ENCODE measurements at regions not wholly inside any gene's neighbourhood (a gene's known extent, or its start where the extent isn't known, plus 50 kb on each side); places are given as distances from the start of the nearest gene placed in this dataset.

GRCh38 chr1:57927003-57927402 is 503.1 kb upstream of the DAB1 start:
- ATAC-seq (replicated peaks), result no peak
- H3K9me3 Mint-ChIP-seq, result no peaks in the 10 kb centered on the region
- peaks cover 4% of the 10 kb centered on the region for H3K27me3 Mint-ChIP-seq
- H3K4me3 Mint-ChIP-seq, result no peak overlapping the region
- H3K4me1 Mint-ChIP-seq, result no peaks in the 10 kb centered on the region
- H3K36me3 Mint-ChIP-seq (ENCODE audit: low read depth), result no peaks in the 10 kb centered on the region
- no peak overlapping the region for H3K27ac Mint-ChIP-seq

DNA sequence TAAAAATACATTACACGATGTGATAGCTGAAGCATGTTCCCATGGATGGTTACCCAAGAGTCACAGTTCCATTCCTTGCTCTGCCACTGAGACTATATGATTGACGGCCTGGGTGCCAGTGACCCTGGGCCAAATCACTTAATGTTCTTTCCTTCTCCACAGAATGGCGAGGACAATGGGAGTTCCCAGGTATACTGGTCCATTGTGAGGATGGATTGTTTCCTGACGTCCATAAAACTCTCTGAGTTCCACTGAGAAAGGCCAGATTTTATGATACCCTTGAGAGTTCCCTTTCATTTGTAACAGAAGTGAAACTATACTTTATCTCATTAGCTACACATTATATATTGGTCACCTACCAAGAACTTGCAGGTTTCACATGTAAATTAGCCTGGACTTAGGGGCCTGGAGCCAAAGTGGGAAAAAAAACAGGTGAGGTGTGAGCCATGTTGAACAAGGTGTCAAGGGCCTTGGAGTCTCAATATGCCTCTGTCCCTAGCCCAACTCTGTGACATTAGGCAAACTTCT is 502.2 kb upstream of the DAB1 start:
- H3K36me3 Mint-ChIP-seq (ENCODE audit: low read depth), result no peaks in the 10 kb centered on the region
- no peak overlapping the region for H3K27ac Mint-ChIP-seq
- peaks cover 9% of the 10 kb centered on the region for H3K27me3 Mint-ChIP-seq
- H3K9me3 Mint-ChIP-seq, result no peaks in the 10 kb centered on the region
- H3K4me1 Mint-ChIP-seq, result no peaks in the 10 kb centered on the region
- no peak overlapping the region for H3K4me3 Mint-ChIP-seq
- ATAC-seq (replicated peaks), result no peak

DNA sequence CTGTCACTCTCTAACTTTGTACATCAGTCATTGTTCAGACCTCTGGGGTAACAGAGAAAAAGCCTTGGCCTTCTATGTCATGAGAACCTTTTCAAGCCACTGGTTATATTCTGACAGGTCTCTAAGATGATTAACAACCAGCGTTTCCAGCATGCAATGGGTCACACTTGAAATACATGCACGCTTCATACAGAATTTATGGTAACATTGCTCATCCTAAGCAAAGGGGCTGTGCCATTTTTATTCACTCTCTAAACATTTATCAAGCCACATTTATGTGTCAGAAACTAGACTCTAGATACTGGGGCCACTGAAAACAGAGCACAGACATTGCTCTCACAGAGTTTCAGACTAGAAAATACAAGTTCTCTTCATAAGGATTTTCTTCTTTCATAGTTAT is 501.4 kb upstream of the DAB1 start:
- Mint-ChIP-seq H3K9me3 (no peaks in the 10 kb centered on the region), H3K27ac (no peak overlapping the region), H3K4me3 (no peak overlapping the region), H3K27me3 (peaks cover 9% of the 10 kb centered on the region), H3K36me3 (ENCODE audit: low read depth) (no peaks in the 10 kb centered on the region), H3K4me1 (no peaks in the 10 kb centered on the region)
- no peak for ATAC-seq (replicated peaks)

DNA sequence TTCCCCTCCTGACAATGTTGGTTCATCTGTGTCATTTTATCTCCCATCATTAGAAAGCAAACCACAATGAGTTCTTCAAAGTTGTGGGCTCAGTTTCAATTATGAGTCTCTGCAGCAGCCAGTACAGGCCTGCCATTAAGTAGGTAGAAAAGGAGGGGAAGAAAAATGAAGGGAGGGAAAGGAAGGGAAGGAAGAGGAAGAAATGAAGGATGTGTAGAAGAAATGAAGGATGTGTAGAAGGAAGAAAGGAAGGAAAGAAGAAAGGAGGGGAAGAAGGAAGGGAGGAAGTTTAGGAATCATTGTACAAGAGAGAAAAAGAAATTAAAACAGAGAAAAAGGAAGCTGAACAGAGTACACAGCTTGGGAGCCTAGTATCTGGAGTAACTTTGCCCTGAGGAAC is 498.3 kb upstream of the DAB1 start:
- Mint-ChIP-seq H3K27ac (no peak overlapping the region), H3K27me3 (peaks cover 8% of the 10 kb centered on the region), H3K4me3 (no peak overlapping the region), H3K4me1 (no peaks in the 10 kb centered on the region), H3K9me3 (no peaks in the 10 kb centered on the region), H3K36me3 (ENCODE audit: low read depth) (no peaks in the 10 kb centered on the region)
- no peak for ATAC-seq (replicated peaks)

GRCh38 chr1:57916041-57916440 is 492.2 kb upstream of the DAB1 start:
- no peak for ATAC-seq (replicated peaks)
- Mint-ChIP-seq H3K9me3 (no peaks in the 10 kb centered on the region), H3K4me1 (no peaks in the 10 kb centered on the region), H3K27ac (no peak overlapping the region), H3K27me3 (peaks cover 9% of the 10 kb centered on the region), H3K4me3 (no peak overlapping the region), H3K36me3 (ENCODE audit: low read depth) (no peaks in the 10 kb centered on the region)

- Mint-ChIP-seq H3K27ac (no peak overlapping the region), H3K27me3 (peaks cover 7% of the 10 kb centered on the region), H3K36me3 (ENCODE audit: low read depth) (no peaks in the 10 kb centered on the region), H3K9me3 (no peaks in the 10 kb centered on the region), H3K4me1 (no peaks in the 10 kb centered on the region), H3K4me3 (no peak overlapping the region)
- ATAC-seq (replicated peaks), result no peak
Observed at GRCh38 chr1:57911427-57911826, 487.6 kb upstream of the DAB1 start.

DNA sequence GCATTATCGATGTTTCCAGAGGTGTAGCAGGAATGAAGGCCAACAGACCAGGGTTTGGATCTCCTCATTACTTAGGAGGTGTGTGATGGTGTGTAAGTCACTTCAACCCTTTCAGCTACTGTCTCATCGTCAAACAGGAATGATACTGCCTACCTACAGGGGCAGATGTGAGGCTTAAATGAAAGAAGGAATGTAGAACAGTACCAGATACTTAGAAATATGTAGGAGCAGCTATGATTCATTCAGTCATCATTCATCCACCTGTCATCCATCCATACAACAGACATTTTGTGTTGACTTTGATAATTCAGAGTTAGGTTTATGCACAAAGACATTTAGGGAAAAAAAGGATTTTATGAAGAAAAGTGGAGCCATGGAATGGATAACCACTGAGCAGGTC is 486.9 kb upstream of the DAB1 start:
- H3K4me1 Mint-ChIP-seq, result no peaks in the 10 kb centered on the region
- no peak overlapping the region for H3K27ac Mint-ChIP-seq
- ATAC-seq (replicated peaks), result no peak
- no peak overlapping the region for H3K4me3 Mint-ChIP-seq
- H3K27me3 Mint-ChIP-seq, result peaks cover 7% of the 10 kb centered on the region
- H3K36me3 Mint-ChIP-seq (ENCODE audit: low read depth), result no peaks in the 10 kb centered on the region
- H3K9me3 Mint-ChIP-seq, result no peaks in the 10 kb centered on the region

DNA sequence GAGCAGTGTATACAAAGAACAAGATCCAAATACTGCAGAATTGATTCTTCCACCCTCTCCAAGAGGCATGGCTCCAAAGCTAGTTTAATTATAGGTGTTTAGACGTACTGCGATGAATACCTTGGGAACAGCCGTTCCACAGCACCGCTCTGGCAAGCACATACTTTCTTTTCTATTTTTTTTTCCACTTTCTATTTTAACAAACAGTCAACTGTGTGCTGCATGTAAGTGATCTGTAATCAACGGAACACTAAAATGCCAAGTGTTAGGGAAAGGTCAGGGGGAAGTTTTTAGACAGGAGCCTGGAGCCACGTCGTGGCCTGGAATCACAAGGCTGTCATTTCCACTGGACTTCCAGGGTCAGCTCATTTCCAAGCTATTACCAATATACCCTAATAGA is 486.4 kb upstream of the DAB1 start:
- H3K27me3 Mint-ChIP-seq, result peaks cover 7% of the 10 kb centered on the region

GRCh38 chr1:57908147-57908890 is 484.5 kb upstream of the DAB1 start:
- ATAC-seq (replicated peaks), result no peak
- Mint-ChIP-seq H3K27ac (no peak overlapping the region), H3K4me1 (no peaks in the 10 kb centered on the region), H3K36me3 (ENCODE audit: low read depth) (no peaks in the 10 kb centered on the region), H3K27me3 (peaks cover 7% of the 10 kb centered on the region), H3K9me3 (no peaks in the 10 kb centered on the region), H3K4me3 (no peak overlapping the region)

More for the DNA sequence above, 486.4 kb upstream of the DAB1 start:
- Mint-ChIP-seq H3K9me3 (no peaks in the 10 kb centered on the region), H3K4me3 (no peak overlapping the region), H3K27ac (no peak overlapping the region), H3K36me3 (ENCODE audit: low read depth) (no peaks in the 10 kb centered on the region), H3K4me1 (no peaks in the 10 kb centered on the region)
- no peak for ATAC-seq (replicated peaks)

GRCh38 chr1:57901208-57901919 is 477.5 kb upstream of the DAB1 start:
- H3K4me1 Mint-ChIP-seq, result no peaks in the 10 kb centered on the region
- no peak overlapping the region for H3K4me3 Mint-ChIP-seq
- no peaks in the 10 kb centered on the region for H3K9me3 Mint-ChIP-seq
- ATAC-seq (replicated peaks), result no peak
- H3K27me3 Mint-ChIP-seq, result peaks cover 4% of the 10 kb centered on the region
- H3K27ac Mint-ChIP-seq, result no peak overlapping the region
- H3K36me3 Mint-ChIP-seq (ENCODE audit: low read depth), result no peaks in the 10 kb centered on the region

GRCh38 chr1:57898531-57898930 is 474.7 kb upstream of the DAB1 start:
- no peaks in the 10 kb centered on the region for H3K9me3 Mint-ChIP-seq
- H3K27me3 Mint-ChIP-seq, result peaks cover 4% of the 10 kb centered on the region
- no peaks in the 10 kb centered on the region for H3K36me3 Mint-ChIP-seq (ENCODE audit: low read depth)
- no peak overlapping the region for H3K27ac Mint-ChIP-seq
- no peaks in the 10 kb centered on the region for H3K4me1 Mint-ChIP-seq
- ATAC-seq (replicated peaks), result no peak
- no peak overlapping the region for H3K4me3 Mint-ChIP-seq

- no peak for ATAC-seq (replicated peaks)
- Mint-ChIP-seq H3K4me3 (no peak overlapping the region), H3K27me3 (peaks cover 4% of the 10 kb centered on the region), H3K27ac (no peak overlapping the region), H3K4me1 (no peaks in the 10 kb centered on the region), H3K9me3 (no peaks in the 10 kb centered on the region), H3K36me3 (ENCODE audit: low read depth) (no peaks in the 10 kb centered on the region)
Observed at GRCh38 chr1:57897581-57897980, 473.7 kb upstream of the DAB1 start.

GRCh38 chr1:57894315-57894714 is 470.5 kb upstream of the DAB1 start:
- Mint-ChIP-seq H3K36me3 (ENCODE audit: low read depth) (no peaks in the 10 kb centered on the region), H3K4me3 (no peak overlapping the region), H3K27ac (no peak overlapping the region), H3K4me1 (no peaks in the 10 kb centered on the region), H3K9me3 (no peaks in the 10 kb centered on the region), H3K27me3 (peaks cover 8% of the 10 kb centered on the region)
- no peak for ATAC-seq (replicated peaks)

GRCh38 chr1:57889676-57890320 is 465.9 kb upstream of the DAB1 start:
- Mint-ChIP-seq H3K27me3 (peaks cover 7% of the 10 kb centered on the region), H3K9me3 (no peaks in the 10 kb centered on the region), H3K4me1 (no peaks in the 10 kb centered on the region), H3K36me3 (ENCODE audit: low read depth) (no peaks in the 10 kb centered on the region), H3K4me3 (no peak overlapping the region), H3K27ac (no peak overlapping the region)
- ATAC-seq (replicated peaks), result no peak

DNA sequence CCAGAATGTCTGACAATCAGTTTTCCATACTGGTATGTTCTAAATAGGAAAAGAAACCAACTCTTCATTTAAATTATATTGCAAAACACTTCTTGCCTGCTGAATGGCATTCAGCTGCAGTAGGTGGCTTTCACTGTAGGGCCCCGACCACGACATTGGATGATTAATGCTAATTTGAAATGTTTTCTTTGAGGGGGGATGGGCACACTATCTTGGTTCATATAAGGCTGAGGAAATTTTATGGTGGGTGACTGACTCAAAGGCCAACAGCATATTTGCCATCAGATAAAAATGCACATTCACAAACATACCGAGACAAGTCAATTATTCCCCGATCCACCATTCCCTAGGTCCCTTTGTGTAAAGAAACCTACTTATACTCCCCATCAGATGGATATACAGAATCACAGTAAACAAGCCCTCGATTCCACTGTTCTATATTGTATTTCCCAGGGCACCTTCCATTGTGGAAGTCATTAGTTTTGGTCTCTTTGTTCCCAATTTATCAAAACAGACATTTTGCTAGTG is 464.2 kb upstream of the DAB1 start:
- no peaks in the 10 kb centered on the region for H3K4me1 Mint-ChIP-seq

More for the DNA sequence above, 464.2 kb upstream of the DAB1 start:
- Mint-ChIP-seq H3K27ac (no peak overlapping the region), H3K36me3 (ENCODE audit: low read depth) (no peaks in the 10 kb centered on the region), H3K27me3 (peaks cover 7% of the 10 kb centered on the region), H3K4me3 (no peak overlapping the region), H3K9me3 (no peaks in the 10 kb centered on the region)
- no peak for ATAC-seq (replicated peaks)
